Type B pancreatic cell (in vitro differentiated cells): ENCODE measurements at regions not wholly inside any gene's neighbourhood (a gene's known extent, or its start where the extent isn't known, plus 50 kb on each side); places are given as distances from the start of the nearest gene placed in this dataset.

Experiments
- DNase-seq: peaks from one replicate; pipeline ENCODE4 v3.0.0; 2021; ENCODE audit warnings: mixed read lengths; ENCODE audit not compliant: unreplicated experiment; ENCODE audit errors: extremely low spot score
- H3K27ac Mint-ChIP-seq: 2 replicates; pipeline ENCODE4 v1.8.0; 2021; ENCODE audit warnings: mild to moderate bottlenecking, mixed read lengths
- H3K27me3 Mint-ChIP-seq: 2 replicates; pipeline ENCODE4 v1.8.0; 2021; ENCODE audit warnings: mixed read lengths
- H3K36me3 Mint-ChIP-seq: 2 replicates; pipeline ENCODE4 v1.8.0; 2021; ENCODE audit warnings: mixed read lengths
- H3K4me1 Mint-ChIP-seq: one replicate; pipeline ENCODE4 v1.8.0; 2021; ENCODE audit warnings: mixed read lengths; ENCODE audit not compliant: unreplicated experiment
- H3K4me3 Mint-ChIP-seq: 2 replicates; pipeline ENCODE4 v1.8.0; 2021; ENCODE audit warnings: mild to moderate bottlenecking, mixed read lengths
- H3K9me3 Mint-ChIP-seq: 2 replicates; pipeline ENCODE4 v1.8.0; 2021; ENCODE audit warnings: mixed read lengths
- CTCF ChIP-seq: fragments of 200-600 bp; sonication (generic); conservative IDR thresholded peaks from 2 replicates; pipeline ENCODE4 v1.5.0; 2021; ENCODE audit warnings: antibody characterized with exemption, mild to moderate bottlenecking

GRCh38 chr6:27065183-27065582 is 182.3 kb upstream of the PRSS16 start:
- Mint-ChIP-seq H3K27ac (no peak overlapping the region), H3K27me3 (peaks cover 5% of the 10 kb centered on the region), H3K4me1 (no peaks in the 10 kb centered on the region), H3K4me3 (no peak overlapping the region), H3K9me3 (no peaks in the 10 kb centered on the region), H3K36me3 (no peaks in the 10 kb centered on the region)
- TF ChIP-seq CTCF = no peak
- DNase-seq = no peak

- TF ChIP-seq CTCF = no peak
- Mint-ChIP-seq H3K36me3 (no peaks in the 10 kb centered on the region), H3K27me3 (peaks cover 5% of the 10 kb centered on the region), H3K4me1 (no peaks in the 10 kb centered on the region), H3K4me3 (no peak overlapping the region), H3K9me3 (no peaks in the 10 kb centered on the region), H3K27ac (no peak overlapping the region)
- DNase-seq = no peak
These were observed 181.1 kb upstream of the PRSS16 start for GRCh38 chr6:27066381-27066780.

GRCh38 chr6:27066802-27067201 is 180.7 kb upstream of the PRSS16 start:
- no peaks in the 10 kb centered on the region for H3K9me3 Mint-ChIP-seq
- H3K4me3 Mint-ChIP-seq = no peak overlapping the region
- H3K27ac Mint-ChIP-seq = no peak overlapping the region
- H3K27me3 Mint-ChIP-seq = peaks cover 5% of the 10 kb centered on the region
- H3K36me3 Mint-ChIP-seq = no peaks in the 10 kb centered on the region
- H3K4me1 Mint-ChIP-seq = no peaks in the 10 kb centered on the region
- TF ChIP-seq CTCF = no peak
- DNase-seq = no peak

- Mint-ChIP-seq H3K9me3 (no peaks in the 10 kb centered on the region), H3K4me3 (no peak overlapping the region), H3K27me3 (peaks cover under 1% of the 10 kb centered on the region), H3K4me1 (no peaks in the 10 kb centered on the region), H3K27ac (no peak overlapping the region), H3K36me3 (no peaks in the 10 kb centered on the region)
- no peak for DNase-seq
- no peak for TF ChIP-seq CTCF
These were observed 174.1 kb upstream of the PRSS16 start for GRCh38 chr6:27073441-27073840.

GRCh38 chr6:27076116-27076515 is 171.4 kb upstream of the PRSS16 start:
- TF ChIP-seq CTCF = no peak
- Mint-ChIP-seq H3K4me1 (peaks cover 4% of the 10 kb centered on the region), H3K4me3 (no peak overlapping the region), H3K9me3 (no peaks in the 10 kb centered on the region), H3K27me3 (peaks cover 1% of the 10 kb centered on the region), H3K27ac (no peak overlapping the region), H3K36me3 (no peaks in the 10 kb centered on the region)
- DNase-seq = no peak

GRCh38 chr6:27078734-27079357 is 168.7 kb upstream of the PRSS16 start:
- H3K4me1 Mint-ChIP-seq = peaks cover 4% of the 10 kb centered on the region
- no peak overlapping the region for H3K27ac Mint-ChIP-seq
- peak; percentile 91 for TF ChIP-seq CTCF
- H3K36me3 Mint-ChIP-seq = no peaks in the 10 kb centered on the region
- H3K4me3 Mint-ChIP-seq = peak overlapping the region; percentile 83
- no peaks in the 10 kb centered on the region for H3K9me3 Mint-ChIP-seq
- DNase-seq = no peak
- H3K27me3 Mint-ChIP-seq = peaks cover 20% of the 10 kb centered on the region
